ENCODE measurements at regions not wholly inside any gene's neighbourhood (a gene's known extent, or its start where the extent isn't known, plus 50 kb on each side); places are given as distances from the start of the nearest gene placed in this dataset.

DNA sequence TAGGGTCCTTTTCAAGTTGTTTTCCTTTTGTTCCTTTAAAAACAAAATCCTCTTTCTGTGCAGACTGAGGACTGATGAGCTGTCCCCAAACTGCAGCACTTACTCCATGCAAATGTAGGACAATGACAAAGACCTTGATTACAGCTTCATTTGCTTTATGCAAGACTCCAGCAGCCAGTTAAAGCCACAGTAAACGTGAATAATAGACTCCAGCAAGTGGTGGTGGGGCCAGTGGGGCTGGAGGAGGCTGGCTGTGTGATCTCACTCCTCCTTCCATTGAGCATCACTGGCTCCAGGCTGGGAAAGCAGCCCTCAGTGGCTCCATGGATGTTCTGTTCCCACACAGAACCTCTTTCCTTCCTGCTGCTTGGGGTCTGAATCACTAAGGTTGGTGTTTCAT, 306.0 kb upstream of the CELF4 start:
- WGBS: 33% methylated on average over 1 of the region's 1 CpG
- Histone ChIP-seq H3K27me3 (ENCODE audit: insufficient read depth, low read length) (no peaks in the 10 kb centered on the region), H3K4me1 (ENCODE audit: insufficient read depth, low read length) (no peaks in the 10 kb centered on the region), H3K4me3 (ENCODE audit: low read length) (no peak overlapping the region), H3K27ac (ENCODE audit: low read depth, low read length) (no peak overlapping the region), H3K9ac (ENCODE audit: low read depth, low read length) (no peak overlapping the region), H3K36me3 (ENCODE audit: insufficient read depth, low read length) (no peaks in the 10 kb centered on the region), H3K9me3 (ENCODE audit: insufficient read depth, low read depth, low read length) (no peaks in the 10 kb centered on the region)

DNA sequence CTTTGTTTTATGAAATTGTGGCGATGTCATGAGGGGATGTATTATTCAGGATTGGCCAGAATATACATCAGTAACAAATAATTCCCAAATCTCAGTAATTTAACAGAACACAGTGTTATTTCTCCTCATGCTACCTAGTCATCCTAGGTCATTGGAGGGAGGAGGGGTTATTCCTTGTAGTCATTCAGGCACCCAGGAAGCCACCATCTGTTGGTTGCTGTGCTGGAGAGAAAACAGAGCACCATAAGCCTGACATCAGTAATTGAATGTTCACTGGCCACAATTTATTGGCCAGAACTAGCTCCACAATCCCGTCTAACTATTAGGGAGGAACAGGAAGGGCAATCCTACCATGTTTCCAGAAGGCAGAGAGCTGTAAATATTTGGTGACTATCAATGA, 303.5 kb upstream of the CELF4 start:
- 100% methylated on average over 2 of the region's 2 CpGs for WGBS
- H3K4me3 ChIP-seq (ENCODE audit: low read length): no peak overlapping the region
- H3K4me1 ChIP-seq (ENCODE audit: insufficient read depth, low read length): no peaks in the 10 kb centered on the region
- no peaks in the 10 kb centered on the region for H3K9me3 ChIP-seq (ENCODE audit: insufficient read depth, low read depth, low read length)
- H3K27ac ChIP-seq (ENCODE audit: low read depth, low read length): no peak overlapping the region
- H3K36me3 ChIP-seq (ENCODE audit: insufficient read depth, low read length): no peaks in the 10 kb centered on the region
- no peak overlapping the region for H3K9ac ChIP-seq (ENCODE audit: low read depth, low read length)
- H3K27me3 ChIP-seq (ENCODE audit: insufficient read depth, low read length): no peaks in the 10 kb centered on the region

DNA sequence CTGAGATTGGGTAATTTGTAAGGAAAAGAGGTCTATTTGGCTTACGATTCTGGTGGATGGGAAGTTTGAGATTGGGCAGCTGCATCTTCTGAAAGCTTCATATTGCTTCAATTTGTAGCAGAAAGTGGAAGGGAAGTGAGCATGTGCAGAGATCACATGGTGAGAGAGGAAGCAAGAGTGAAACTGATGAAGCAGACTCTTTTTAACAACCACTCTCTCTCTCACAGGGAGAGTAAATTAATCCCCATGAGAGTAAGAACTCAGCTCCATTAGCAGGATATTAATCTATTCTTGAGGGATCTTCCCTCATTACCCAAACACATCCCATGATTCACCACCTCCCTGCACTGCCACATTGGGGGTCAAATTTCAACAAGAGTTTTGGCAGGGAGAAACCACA, 298.5 kb upstream of the CELF4 start:
- Histone ChIP-seq H3K27me3 (ENCODE audit: insufficient read depth, low read length) (no peaks in the 10 kb centered on the region), H3K9ac (ENCODE audit: low read depth, low read length) (no peak overlapping the region), H3K36me3 (ENCODE audit: insufficient read depth, low read length) (no peaks in the 10 kb centered on the region), H3K9me3 (ENCODE audit: insufficient read depth, low read depth, low read length) (no peaks in the 10 kb centered on the region), H3K4me1 (ENCODE audit: insufficient read depth, low read length) (no peaks in the 10 kb centered on the region), H3K4me3 (ENCODE audit: low read length) (no peak overlapping the region), H3K27ac (ENCODE audit: low read depth, low read length) (no peak overlapping the region)
- WGBS: 95% methylated on average over 1 of the region's 1 CpG

DNA sequence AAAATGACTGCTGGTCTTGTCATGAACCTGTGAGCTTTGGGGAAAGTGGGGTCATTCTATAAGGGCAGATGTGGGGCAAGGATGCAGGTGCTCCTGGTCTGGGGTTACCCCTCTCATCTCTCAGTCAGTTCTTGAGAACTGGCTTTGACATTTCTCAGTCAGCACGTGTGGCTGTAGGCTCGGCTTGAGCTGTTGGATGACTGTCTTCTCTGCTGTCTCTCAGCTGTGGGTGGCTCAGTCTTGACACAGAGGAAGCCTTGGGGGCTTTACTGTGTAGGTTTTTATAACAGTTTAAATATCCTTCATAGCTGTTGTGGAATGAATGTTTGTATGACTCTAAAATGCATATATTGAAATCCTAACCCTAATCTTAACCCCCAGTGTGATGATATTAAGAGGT, 296.4 kb upstream of the CELF4 start:
- Histone ChIP-seq H3K27ac (ENCODE audit: low read depth, low read length) (no peak overlapping the region), H3K9ac (ENCODE audit: low read depth, low read length) (no peak overlapping the region), H3K27me3 (ENCODE audit: insufficient read depth, low read length) (no peaks in the 10 kb centered on the region), H3K4me3 (ENCODE audit: low read length) (no peak overlapping the region), H3K4me1 (ENCODE audit: insufficient read depth, low read length) (no peaks in the 10 kb centered on the region), H3K36me3 (ENCODE audit: insufficient read depth, low read length) (no peaks in the 10 kb centered on the region), H3K9me3 (ENCODE audit: insufficient read depth, low read depth, low read length) (no peaks in the 10 kb centered on the region)
- WGBS: 90% methylated on average over 2 of the region's 2 CpGs

DNA sequence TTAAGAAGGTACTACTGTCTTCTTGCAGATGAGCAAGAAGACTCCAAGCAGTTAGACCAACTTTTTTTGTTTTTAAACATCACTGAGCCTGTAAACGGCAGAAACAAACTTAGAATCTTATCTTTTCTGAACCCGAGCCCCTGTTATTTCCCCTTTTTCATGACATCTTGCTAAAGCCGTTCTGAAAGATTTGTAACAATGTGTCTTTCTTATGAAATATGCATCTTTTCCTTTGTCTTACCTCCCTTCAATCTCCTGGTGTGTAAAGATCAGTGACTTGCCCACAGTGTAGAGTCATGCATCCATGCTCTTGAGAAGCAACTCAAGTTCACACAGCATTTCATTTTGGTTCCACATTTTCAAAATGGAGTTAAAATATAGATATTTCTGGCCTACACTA, 288.8 kb upstream of the CELF4 start:
- Histone ChIP-seq H3K4me1 (ENCODE audit: insufficient read depth, low read length) (no peaks in the 10 kb centered on the region), H3K4me3 (ENCODE audit: low read length) (no peak overlapping the region), H3K9ac (ENCODE audit: low read depth, low read length) (no peak overlapping the region), H3K36me3 (ENCODE audit: insufficient read depth, low read length) (no peaks in the 10 kb centered on the region), H3K9me3 (ENCODE audit: insufficient read depth, low read depth, low read length) (no peaks in the 10 kb centered on the region), H3K27ac (ENCODE audit: low read depth, low read length) (no peak overlapping the region), H3K27me3 (ENCODE audit: insufficient read depth, low read length) (no peaks in the 10 kb centered on the region)
- 94% methylated on average over 3 of the region's 3 CpGs for WGBS

DNA sequence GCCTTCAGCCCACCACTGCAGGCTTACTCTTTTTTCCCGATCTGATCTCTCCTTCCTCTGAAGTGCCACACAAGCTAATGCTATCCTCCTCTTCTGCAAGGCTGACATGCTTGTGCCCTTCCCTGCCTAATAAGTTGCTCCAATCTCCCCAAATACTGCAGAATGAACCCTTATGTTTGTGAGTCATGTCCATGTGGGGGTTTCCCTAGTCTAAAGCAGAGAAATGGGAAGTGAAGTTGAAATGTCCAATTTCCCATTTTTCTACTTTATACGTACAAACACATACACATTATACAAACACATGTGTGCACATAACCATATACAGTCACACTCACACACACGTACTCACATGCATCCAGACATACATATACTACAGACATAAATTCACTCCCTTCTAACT, 288.1 kb upstream of the CELF4 start:
- H3K27ac ChIP-seq (ENCODE audit: low read depth, low read length): no peak overlapping the region
- WGBS: 78% methylated on average over 3 of the region's 3 CpGs
- no peaks in the 10 kb centered on the region for H3K4me1 ChIP-seq (ENCODE audit: insufficient read depth, low read length)
- no peak overlapping the region for H3K9ac ChIP-seq (ENCODE audit: low read depth, low read length)
- no peaks in the 10 kb centered on the region for H3K36me3 ChIP-seq (ENCODE audit: insufficient read depth, low read length)
- no peak overlapping the region for H3K4me3 ChIP-seq (ENCODE audit: low read length)
- H3K9me3 ChIP-seq (ENCODE audit: insufficient read depth, low read depth, low read length): no peaks in the 10 kb centered on the region
- H3K27me3 ChIP-seq (ENCODE audit: insufficient read depth, low read length): no peaks in the 10 kb centered on the region

DNA sequence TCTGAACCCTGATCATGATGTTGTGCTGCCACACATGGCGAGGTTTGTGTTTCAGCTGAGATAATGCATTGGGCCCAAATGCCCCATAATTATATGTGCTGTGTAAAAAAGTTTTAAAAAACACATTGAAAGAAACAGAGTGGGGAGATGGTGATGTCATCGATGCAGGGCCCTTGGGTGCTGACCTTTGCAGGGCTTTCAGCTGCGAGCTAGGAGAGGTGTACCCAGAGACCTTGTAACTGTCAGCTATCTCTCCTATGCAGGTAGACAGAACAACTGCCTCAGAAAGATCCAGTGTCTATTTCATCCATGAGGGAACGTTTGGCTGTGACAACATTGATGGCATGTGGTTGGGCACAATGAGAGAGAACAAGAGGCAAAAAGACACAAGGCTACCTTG, 286.9 kb upstream of the CELF4 start:
- Histone ChIP-seq H3K36me3 (ENCODE audit: insufficient read depth, low read length) (no peaks in the 10 kb centered on the region), H3K4me3 (ENCODE audit: low read length) (no peak overlapping the region), H3K9me3 (ENCODE audit: insufficient read depth, low read depth, low read length) (no peaks in the 10 kb centered on the region), H3K9ac (ENCODE audit: low read depth, low read length) (no peak overlapping the region), H3K27me3 (ENCODE audit: insufficient read depth, low read length) (no peaks in the 10 kb centered on the region), H3K4me1 (ENCODE audit: insufficient read depth, low read length) (no peaks in the 10 kb centered on the region; the same call in 1 of the 2 replicates), H3K27ac (ENCODE audit: low read depth, low read length) (no peak overlapping the region)
- WGBS: 91% methylated on average over 4 of the region's 4 CpGs

DNA sequence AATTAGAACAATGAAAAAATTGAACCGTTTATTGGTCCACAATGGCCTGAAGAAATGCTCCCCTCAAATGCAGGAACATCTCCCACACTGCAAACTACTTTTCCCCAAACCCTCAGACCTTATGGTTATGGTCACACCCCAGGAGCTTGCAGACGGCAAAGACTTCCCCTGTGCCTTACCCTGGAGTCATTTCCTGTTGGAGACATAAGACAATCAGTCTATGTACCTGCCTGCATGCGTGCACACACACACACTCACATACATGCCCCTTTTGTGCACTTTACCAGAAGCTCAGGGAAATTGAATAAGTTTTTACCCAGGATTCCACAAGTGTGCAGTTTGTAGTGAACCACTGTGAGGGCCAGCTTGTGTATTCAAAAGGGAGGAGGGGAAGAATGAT, 281.9 kb upstream of the CELF4 start:
- 85% methylated on average over 3 of the region's 3 CpGs for WGBS
- Histone ChIP-seq H3K27ac (ENCODE audit: low read depth, low read length) (no peak overlapping the region), H3K36me3 (ENCODE audit: insufficient read depth, low read length) (no peaks in the 10 kb centered on the region)

DNA sequence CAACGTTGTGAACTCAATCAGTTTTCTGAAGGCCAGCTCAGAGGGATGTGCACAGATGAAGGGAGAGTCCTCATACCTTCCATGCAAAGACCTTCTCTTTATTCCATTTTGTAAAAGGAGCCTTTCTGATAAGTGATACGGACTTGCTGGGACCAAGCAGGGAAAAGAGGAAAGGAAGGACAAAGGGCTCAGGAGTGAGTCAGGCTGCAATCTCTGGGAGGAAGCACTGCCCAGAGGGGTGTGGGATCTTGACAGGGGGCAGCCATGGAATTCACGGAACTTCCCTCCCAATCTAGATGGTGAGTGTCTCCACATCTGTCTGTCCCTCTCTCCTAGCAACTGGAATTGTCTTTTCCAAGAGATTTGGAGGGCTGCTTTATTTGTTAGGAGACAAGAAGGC, 281.4 kb upstream of the CELF4 start:
- WGBS: 57% methylated on average over 3 of the region's 3 CpGs
- no peak overlapping the region for H3K27ac ChIP-seq (ENCODE audit: low read depth, low read length)
- H3K9ac ChIP-seq (ENCODE audit: low read depth, low read length): no peak overlapping the region
- no peaks in the 10 kb centered on the region for H3K36me3 ChIP-seq (ENCODE audit: insufficient read depth, low read length)
- H3K27me3 ChIP-seq (ENCODE audit: insufficient read depth, low read length): no peaks in the 10 kb centered on the region
- H3K9me3 ChIP-seq (ENCODE audit: insufficient read depth, low read depth, low read length): no peaks in the 10 kb centered on the region
- H3K4me3 ChIP-seq (ENCODE audit: low read length): no peak overlapping the region
- H3K4me1 ChIP-seq (ENCODE audit: insufficient read depth, low read length): peaks cover 27% of the 10 kb centered on the region

More for the DNA sequence above, 281.9 kb upstream of the CELF4 start:
- no peaks in the 10 kb centered on the region for H3K27me3 ChIP-seq (ENCODE audit: insufficient read depth, low read length)
- H3K4me1 ChIP-seq (ENCODE audit: insufficient read depth, low read length): peaks cover 27% of the 10 kb centered on the region
- no peak overlapping the region for H3K9ac ChIP-seq (ENCODE audit: low read depth, low read length)
- no peaks in the 10 kb centered on the region for H3K9me3 ChIP-seq (ENCODE audit: insufficient read depth, low read depth, low read length)
- H3K4me3 ChIP-seq (ENCODE audit: low read length): no peak overlapping the region

DNA sequence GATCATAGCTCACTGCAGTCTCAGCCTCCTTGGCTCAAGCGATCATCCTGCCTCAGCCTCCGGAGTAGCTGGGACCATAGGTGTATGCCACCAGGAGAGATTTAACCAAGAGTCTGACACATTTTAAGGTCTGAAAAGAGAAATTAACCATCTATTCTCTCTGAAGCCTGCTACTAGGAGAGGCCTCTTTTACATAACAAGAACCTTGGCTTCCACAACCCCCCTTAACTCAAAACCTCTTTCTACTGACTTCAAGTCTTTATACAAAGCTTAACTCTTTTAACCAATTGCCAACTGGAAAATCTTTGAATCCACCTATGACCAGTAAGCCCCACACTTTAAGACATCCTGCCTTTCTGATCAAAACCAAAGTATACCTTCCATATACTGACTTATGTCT, 279.9 kb upstream of the CELF4 start:
- WGBS: 13% methylated on average over 2 of the region's 2 CpGs
- H3K27ac ChIP-seq (ENCODE audit: low read depth, low read length): no peak overlapping the region
- H3K9ac ChIP-seq (ENCODE audit: low read depth, low read length): no peak overlapping the region
- no peak overlapping the region for H3K4me3 ChIP-seq (ENCODE audit: low read length)
- no peaks in the 10 kb centered on the region for H3K9me3 ChIP-seq (ENCODE audit: insufficient read depth, low read depth, low read length)
- peaks cover 27% of the 10 kb centered on the region for H3K4me1 ChIP-seq (ENCODE audit: insufficient read depth, low read length)
- no peaks in the 10 kb centered on the region for H3K36me3 ChIP-seq (ENCODE audit: insufficient read depth, low read length)
- no peaks in the 10 kb centered on the region for H3K27me3 ChIP-seq (ENCODE audit: insufficient read depth, low read length)

DNA sequence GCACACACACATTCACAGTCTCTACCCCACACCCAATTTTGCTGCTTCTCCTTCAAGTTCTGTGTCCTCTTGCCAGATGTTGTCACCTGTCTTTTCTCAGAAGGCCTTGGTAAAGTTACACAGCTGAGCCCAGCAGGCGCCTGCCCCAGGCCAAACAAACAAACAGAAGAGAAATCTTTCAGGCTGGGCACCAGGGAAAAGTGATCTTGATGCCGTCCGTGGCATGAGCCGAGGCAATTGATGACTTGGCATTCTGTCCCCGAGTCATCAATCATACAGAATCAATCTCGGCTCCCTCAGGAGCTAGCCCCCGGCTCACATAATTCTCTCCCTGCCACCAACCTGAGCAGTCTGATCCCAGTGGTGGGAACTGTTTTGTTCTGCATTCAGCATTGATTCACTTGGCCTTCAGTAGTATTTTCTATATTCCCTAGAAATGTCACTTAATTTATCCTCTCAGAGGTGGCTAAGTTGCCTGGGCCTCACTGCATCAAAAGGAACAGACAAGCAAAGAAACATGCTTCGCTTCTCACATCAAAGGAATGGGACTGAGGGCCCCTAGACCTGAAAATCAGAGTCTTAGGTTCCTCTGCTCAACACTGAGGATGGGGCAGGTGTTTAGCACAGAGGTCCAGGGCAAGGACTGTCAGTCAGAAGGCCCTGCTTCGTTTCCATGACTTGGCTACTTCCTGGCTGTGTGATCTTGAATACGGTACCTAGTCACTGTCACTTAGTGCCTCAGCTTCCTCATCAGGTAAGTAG, 278.8 kb upstream of the CELF4 start:
- Histone ChIP-seq H3K9me3 (ENCODE audit: insufficient read depth, low read depth, low read length) (no peaks in the 10 kb centered on the region), H3K4me1 (ENCODE audit: insufficient read depth, low read length) (peaks cover 27% of the 10 kb centered on the region), H3K27ac (ENCODE audit: low read depth, low read length) (no peak overlapping the region), H3K9ac (ENCODE audit: low read depth, low read length) (no peak overlapping the region), H3K4me3 (ENCODE audit: low read length) (no peak overlapping the region), H3K27me3 (ENCODE audit: insufficient read depth, low read length) (no peaks in the 10 kb centered on the region), H3K36me3 (ENCODE audit: insufficient read depth, low read length) (no peaks in the 10 kb centered on the region)
- 79% methylated on average over 10 of the region's 10 CpGs for WGBS

DNA sequence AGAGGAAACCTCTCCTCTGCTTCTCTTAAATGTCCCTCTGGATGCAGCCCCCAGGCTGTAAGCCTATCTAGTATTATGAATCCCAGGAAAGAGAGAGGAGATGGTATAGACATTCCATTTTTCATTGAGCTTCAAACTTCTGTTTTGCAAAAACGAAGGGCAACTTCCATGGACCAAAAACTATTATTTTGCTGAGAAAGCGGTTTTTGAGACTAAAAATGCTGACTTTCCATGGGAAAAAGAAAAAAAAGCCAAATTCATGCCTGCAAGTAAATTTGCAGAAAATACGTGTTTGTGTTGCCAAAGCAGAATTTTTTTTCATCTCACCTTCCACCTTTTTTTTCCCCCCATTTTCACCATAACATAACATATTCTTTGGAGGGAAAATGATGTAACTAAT, 272.5 kb upstream of the CELF4 start:
- Histone ChIP-seq H3K27me3 (ENCODE audit: insufficient read depth, low read length) (no peaks in the 10 kb centered on the region), H3K4me3 (ENCODE audit: low read length) (no peak overlapping the region), H3K9me3 (ENCODE audit: insufficient read depth, low read depth, low read length) (peaks cover 3% of the 10 kb centered on the region; the same call in 1 of the 2 replicates), H3K9ac (ENCODE audit: low read depth, low read length) (no peak overlapping the region), H3K4me1 (ENCODE audit: insufficient read depth, low read length) (no peaks in the 10 kb centered on the region; the same call in 1 of the 2 replicates), H3K36me3 (ENCODE audit: insufficient read depth, low read length) (no peaks in the 10 kb centered on the region), H3K27ac (ENCODE audit: low read depth, low read length) (no peak overlapping the region)
- WGBS: 88% methylated on average over 3 of the region's 3 CpGs
